Type B pancreatic cell (in vitro differentiated cells): ENCODE measurements at regions not wholly inside any gene's neighbourhood (a gene's known extent, or its start where the extent isn't known, plus 50 kb on each side); places are given as distances from the start of the nearest gene placed in this dataset.

Experiments
- DNase-seq: peaks from one replicate; pipeline ENCODE4 v3.0.0; 2021; ENCODE audit warnings: mixed read lengths; ENCODE audit not compliant: unreplicated experiment; ENCODE audit errors: extremely low spot score
- H3K27ac Mint-ChIP-seq: 2 replicates; pipeline ENCODE4 v1.8.0; 2021; ENCODE audit warnings: mild to moderate bottlenecking, mixed read lengths
- H3K27me3 Mint-ChIP-seq: 2 replicates; pipeline ENCODE4 v1.8.0; 2021; ENCODE audit warnings: mixed read lengths
- H3K36me3 Mint-ChIP-seq: 2 replicates; pipeline ENCODE4 v1.8.0; 2021; ENCODE audit warnings: mixed read lengths
- H3K4me1 Mint-ChIP-seq: one replicate; pipeline ENCODE4 v1.8.0; 2021; ENCODE audit warnings: mixed read lengths; ENCODE audit not compliant: unreplicated experiment
- H3K4me3 Mint-ChIP-seq: 2 replicates; pipeline ENCODE4 v1.8.0; 2021; ENCODE audit warnings: mild to moderate bottlenecking, mixed read lengths
- H3K9me3 Mint-ChIP-seq: 2 replicates; pipeline ENCODE4 v1.8.0; 2021; ENCODE audit warnings: mixed read lengths
- TF ChIP-seq, protein P1 (sequence below): fragments of 200-600 bp; sonication (generic); conservative IDR thresholded peaks from 2 replicates; pipeline ENCODE4 v1.5.0; 2021; ENCODE audit warnings: antibody characterized with exemption, mild to moderate bottlenecking

DNA sequence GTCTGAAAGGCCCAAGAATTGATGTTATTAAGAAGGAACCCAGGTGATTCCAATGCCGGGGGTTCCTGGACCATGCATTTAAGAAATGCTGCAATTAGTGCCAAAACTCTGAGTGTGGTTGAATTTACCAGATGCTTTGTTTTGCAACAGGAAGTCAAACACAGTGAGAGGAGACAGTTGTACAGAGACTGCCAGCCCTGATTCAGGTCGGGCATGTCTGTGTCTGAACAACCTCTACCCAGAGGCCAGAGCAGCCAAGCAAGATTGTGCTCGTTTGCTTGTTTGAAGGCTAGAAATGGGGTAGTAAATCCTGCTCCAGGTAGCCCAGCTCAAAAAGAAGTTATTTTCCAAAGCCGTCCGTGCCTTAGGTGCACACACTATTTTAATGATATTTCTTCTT, 412.4 kb upstream of the ERCC4 start:
- TF ChIP-seq, protein P1, sequence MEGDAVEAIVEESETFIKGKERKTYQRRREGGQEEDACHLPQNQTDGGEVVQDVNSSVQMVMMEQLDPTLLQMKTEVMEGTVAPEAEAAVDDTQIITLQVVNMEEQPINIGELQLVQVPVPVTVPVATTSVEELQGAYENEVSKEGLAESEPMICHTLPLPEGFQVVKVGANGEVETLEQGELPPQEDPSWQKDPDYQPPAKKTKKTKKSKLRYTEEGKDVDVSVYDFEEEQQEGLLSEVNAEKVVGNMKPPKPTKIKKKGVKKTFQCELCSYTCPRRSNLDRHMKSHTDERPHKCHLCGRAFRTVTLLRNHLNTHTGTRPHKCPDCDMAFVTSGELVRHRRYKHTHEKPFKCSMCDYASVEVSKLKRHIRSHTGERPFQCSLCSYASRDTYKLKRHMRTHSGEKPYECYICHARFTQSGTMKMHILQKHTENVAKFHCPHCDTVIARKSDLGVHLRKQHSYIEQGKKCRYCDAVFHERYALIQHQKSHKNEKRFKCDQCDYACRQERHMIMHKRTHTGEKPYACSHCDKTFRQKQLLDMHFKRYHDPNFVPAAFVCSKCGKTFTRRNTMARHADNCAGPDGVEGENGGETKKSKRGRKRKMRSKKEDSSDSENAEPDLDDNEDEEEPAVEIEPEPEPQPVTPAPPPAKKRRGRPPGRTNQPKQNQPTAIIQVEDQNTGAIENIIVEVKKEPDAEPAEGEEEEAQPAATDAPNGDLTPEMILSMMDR: no peak
- H3K4me3 Mint-ChIP-seq: no peak overlapping the region
- no peaks in the 10 kb centered on the region for H3K4me1 Mint-ChIP-seq
- H3K27me3 Mint-ChIP-seq: peaks cover 8% of the 10 kb centered on the region
- H3K27ac Mint-ChIP-seq: no peak overlapping the region
- no peaks in the 10 kb centered on the region for H3K36me3 Mint-ChIP-seq
- H3K9me3 Mint-ChIP-seq: peaks cover 9% of the 10 kb centered on the region
- DNase-seq: no peak

DNA sequence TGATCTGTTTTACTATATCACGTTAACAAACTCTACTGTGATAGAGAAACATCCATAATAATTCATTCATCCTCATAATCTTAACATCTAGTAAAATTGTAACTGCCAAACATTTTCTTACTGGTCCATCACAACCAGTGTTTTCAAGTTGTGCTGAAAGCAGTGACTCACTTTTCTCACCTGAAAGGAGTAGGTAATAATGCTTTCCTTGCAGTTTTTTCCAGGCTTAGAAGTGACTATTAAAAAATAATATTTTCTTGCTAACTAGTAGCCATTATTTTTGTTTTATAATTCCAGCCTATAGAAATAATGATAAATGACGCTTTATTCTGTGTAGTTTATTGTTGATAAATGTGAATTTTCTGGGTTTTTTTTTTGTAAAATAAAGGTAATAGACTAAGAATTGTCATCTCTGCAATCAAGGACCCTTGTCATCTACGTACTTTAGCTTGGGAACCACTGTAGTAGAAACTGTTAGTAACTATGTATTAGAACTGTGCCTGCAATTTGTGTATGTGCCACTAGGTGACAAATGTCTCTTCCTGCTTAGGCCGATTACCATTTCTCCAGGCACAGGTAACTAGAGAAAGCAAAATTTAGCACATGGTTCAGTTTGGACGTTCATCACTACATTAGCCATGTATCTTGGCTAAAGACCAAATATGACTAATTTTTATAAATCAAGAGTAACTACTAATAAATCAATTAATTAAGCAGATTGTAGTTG, 409.4 kb upstream of the ERCC4 start:
- no peaks in the 10 kb centered on the region for H3K36me3 Mint-ChIP-seq
- DNase-seq: no peak
- TF ChIP-seq, protein P1: peak; percentile 71
- no peak overlapping the region for H3K4me3 Mint-ChIP-seq
- H3K9me3 Mint-ChIP-seq: no peaks in the 10 kb centered on the region
- no peaks in the 10 kb centered on the region for H3K4me1 Mint-ChIP-seq
- H3K27me3 Mint-ChIP-seq: peaks cover 5% of the 10 kb centered on the region
- H3K27ac Mint-ChIP-seq: no peak overlapping the region

- DNase-seq: no peak
- Mint-ChIP-seq H3K9me3 (no peaks in the 10 kb centered on the region), H3K4me1 (peaks cover 5% of the 10 kb centered on the region), H3K4me3 (no peak overlapping the region), H3K27ac (no peak overlapping the region), H3K36me3 (no peaks in the 10 kb centered on the region), H3K27me3 (peaks cover 4% of the 10 kb centered on the region)
- TF ChIP-seq, protein P1: no peak
These were observed 402.1 kb upstream of the ERCC4 start for GRCh38 chr16:13517841-13518240.

GRCh38 chr16:13519871-13520270, 400.1 kb upstream of the ERCC4 start:
- peaks cover 5% of the 10 kb centered on the region for H3K4me1 Mint-ChIP-seq
- TF ChIP-seq, protein P1: no peak
- peaks cover 4% of the 10 kb centered on the region for H3K27me3 Mint-ChIP-seq
- no peaks in the 10 kb centered on the region for H3K9me3 Mint-ChIP-seq
- H3K27ac Mint-ChIP-seq: no peak overlapping the region
- no peak overlapping the region for H3K4me3 Mint-ChIP-seq
- DNase-seq: no peak
- H3K36me3 Mint-ChIP-seq: no peaks in the 10 kb centered on the region

DNA sequence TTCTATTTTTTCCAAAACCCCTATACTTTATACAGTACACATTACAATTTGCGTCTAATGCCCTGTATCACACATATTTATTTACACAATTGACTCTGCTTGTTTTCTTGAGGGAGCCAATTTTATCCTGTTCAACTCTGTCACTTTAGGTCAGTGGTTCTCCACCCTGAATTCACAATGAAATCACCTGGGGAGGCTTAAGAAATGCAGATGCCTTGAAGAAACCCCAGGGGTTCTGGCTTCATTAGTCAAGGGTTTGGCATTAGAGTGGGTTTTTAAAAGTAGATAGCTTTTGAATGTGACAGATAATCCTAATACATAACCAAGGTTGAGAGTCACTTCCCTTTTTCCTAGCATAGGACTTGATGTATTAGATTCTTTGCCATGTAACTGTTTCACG, 398.6 kb upstream of the ERCC4 start:
- Mint-ChIP-seq H3K9me3 (no peaks in the 10 kb centered on the region), H3K36me3 (no peaks in the 10 kb centered on the region), H3K27ac (no peak overlapping the region), H3K4me1 (peaks cover 5% of the 10 kb centered on the region), H3K4me3 (no peak overlapping the region), H3K27me3 (peaks cover 4% of the 10 kb centered on the region)
- no peak for DNase-seq
- TF ChIP-seq, protein P1: no peak
